ENCODE measurements at regions not wholly inside any gene's neighbourhood (a gene's known extent, or its start where the extent isn't known, plus 50 kb on each side); places are given as distances from the start of the nearest gene placed in this dataset.

DNA sequence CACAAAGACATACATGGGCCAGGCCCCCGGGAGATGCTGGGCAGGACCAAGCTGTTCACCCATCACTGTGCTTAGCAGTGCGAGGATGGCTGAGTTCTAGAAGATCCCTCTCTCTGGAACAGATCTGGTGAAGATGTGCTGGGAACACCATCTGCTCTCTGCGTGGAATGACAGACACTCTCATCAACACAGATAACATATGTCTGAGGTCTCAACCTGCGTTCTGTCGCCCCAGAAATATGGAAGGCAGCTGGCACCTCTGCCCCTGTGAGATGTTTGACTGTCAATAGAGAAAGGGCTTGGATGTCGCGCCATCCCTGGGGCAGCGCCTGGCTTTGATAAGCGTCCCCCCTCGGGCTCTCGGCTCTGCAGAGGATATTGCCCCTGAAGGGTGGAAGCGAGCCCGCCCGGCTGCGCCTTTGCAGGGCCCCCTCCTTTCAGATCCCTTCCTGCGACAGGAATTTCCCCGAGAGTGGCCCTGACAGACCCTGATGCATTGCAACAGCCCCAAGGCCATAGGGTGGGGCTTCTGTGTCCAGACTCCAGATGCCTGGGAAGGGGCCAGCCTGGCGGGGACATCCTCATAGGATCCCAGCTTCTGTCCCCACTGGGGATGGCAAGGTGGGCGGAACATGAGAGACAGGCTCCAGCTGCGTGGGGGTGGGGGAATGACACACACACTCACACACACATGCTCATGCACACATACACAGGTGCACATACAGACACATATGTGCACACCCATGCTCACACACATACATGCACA, 86.9 kb upstream of the ZNF469 start:
- no peak overlapping the region for H3K27ac ChIP-seq
- TF ChIP-seq, protein P1, sequence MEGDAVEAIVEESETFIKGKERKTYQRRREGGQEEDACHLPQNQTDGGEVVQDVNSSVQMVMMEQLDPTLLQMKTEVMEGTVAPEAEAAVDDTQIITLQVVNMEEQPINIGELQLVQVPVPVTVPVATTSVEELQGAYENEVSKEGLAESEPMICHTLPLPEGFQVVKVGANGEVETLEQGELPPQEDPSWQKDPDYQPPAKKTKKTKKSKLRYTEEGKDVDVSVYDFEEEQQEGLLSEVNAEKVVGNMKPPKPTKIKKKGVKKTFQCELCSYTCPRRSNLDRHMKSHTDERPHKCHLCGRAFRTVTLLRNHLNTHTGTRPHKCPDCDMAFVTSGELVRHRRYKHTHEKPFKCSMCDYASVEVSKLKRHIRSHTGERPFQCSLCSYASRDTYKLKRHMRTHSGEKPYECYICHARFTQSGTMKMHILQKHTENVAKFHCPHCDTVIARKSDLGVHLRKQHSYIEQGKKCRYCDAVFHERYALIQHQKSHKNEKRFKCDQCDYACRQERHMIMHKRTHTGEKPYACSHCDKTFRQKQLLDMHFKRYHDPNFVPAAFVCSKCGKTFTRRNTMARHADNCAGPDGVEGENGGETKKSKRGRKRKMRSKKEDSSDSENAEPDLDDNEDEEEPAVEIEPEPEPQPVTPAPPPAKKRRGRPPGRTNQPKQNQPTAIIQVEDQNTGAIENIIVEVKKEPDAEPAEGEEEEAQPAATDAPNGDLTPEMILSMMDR (conservative IDR thresholded peaks at IDR 0.05), result no peak

DNA sequence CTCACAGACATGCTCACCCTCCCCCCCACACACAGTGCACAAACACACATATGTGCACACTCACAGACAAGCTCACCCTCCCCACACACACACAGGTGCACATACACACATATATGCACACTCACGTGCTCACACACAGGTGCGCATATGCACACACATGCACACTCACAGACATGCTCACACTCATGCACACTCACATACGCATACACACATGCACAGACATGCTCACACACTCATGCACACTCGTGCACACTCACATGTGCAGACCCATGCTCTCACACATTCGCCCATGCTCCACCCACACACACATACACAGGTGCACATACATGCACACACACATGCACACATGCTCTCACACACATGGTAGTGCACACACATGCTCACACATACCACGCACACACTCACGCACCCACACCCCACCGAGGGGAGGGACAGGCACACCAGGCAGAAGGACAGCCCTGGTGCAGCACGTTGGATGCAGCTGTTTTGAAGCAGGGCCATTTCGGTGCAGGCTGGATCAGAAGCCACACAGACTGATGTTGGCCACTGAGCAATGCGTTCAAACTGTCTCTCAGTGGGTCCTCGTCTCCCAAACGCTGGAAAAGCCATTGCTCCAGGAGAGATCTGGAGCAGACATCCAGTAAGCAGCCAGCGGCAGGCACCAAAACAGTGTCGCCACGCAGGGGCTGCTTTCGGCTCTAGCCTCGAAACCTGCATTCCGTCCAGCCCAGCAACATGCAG, 86.2 kb upstream of the ZNF469 start:
- H3K27ac ChIP-seq, result no peak overlapping the region
- TF ChIP-seq, protein P1 (conservative IDR thresholded peaks at IDR 0.05), result no peak

DNA sequence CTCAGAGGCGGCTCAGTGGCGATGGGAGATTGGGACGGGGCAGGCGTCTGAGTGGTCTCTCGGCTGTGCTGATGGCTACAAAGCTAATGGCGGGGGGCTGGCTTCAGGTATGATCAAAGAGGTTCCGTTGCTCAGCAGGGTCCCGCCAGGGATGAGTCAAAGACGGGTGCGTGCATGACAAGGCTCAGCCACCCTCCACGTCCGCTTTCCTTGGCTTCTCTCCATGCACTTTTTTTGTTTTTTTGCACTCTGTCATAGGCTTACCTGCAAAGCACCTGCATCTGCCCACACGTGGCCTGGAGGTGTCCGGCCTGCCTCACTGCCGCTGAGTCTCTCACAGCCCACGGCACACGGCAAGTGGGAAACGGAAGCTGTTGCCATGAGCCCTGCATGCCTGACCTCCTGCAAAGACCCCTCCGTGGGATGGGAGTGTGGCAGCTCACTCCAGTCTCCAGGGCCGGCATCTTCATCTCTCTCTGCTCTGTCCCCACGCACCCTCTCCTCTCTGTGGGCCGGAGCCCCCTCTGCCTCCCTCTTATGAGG, 85.5 kb upstream of the ZNF469 start:
- H3K27ac ChIP-seq, result no peak overlapping the region
- TF ChIP-seq, protein P1 (conservative IDR thresholded peaks at IDR 0.05), result no peak

DNA sequence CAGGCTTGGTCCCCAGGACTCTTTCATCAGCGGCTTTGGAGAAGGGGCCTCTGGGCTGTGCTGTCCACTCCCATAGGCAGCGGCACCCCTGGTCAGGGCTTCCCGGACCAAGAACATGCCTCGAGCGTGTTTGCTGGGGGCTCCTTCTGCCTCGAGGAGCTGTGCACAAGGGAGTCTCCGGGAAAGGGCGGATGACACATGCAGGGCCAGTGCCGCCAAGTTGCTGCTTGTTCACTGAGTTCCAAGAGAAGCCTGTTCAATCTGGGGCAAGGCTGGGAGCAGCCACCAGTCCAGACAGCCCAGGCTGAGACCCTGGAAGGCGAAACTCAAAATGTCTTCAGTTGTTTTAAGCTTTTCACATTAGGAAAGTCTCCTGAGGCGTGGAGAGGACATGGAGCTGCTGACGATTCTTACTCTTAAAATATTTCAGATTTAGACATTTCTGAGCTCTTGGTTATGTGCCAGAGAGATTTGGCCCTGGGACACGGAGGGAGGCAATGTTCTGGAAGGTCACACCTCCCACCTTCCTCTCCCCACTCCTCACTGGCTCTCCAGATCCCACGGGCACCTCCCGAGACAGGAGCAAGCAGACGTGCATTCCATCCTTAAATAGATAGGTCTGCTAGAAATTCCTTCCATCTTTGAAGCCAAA, 84.5 kb upstream of the ZNF469 start:
- no peak overlapping the region for H3K27ac ChIP-seq
- TF ChIP-seq, protein P1 (conservative IDR thresholded peaks at IDR 0.05), result no peak

DNA sequence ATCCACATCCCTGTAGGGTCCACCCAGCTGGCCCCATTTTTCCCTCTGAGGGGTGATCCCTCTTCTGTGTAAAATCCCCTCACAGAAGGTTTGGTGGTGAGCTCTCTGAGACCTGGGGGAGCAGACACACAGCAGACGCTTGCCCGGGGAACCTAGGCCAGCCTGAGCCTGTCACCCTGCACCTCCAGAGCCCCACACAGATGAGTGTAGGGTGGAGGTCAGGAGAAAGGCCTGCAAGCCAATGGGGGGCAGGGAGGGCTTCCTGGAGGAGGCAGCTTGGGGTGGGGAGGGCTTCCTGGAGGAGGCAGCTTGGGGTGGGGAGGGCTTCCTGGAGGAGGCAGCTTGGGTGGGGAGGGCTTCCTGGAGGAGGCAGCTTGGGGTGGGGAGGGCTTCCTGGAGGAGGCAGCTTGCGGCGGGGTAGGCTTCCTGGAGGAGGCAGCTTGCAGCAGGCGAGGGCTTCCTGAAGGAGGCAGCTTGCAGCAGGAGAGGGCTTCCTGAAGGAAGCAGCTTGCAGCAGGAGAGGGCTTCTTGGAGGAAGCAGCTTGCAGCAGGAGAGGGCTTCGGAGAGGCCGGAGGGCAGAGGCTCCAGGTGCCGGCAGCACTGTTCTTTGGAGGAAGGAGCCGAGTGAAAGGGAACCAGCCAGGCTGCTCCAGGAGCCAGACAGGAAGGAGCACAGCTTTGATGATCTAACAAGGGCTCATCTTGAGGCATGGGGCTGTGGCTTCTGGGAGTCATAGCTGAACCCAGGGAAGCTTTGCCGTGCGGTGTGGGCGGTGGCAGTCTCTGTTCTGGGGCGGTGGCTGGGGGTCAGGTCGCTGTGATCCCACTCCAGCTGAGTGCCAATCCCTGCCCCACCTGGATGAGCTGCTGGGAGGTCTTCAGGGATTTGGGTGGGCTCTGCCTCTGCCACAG, 83.7 kb upstream of the ZNF469 start:
- TF ChIP-seq, protein P1 (conservative IDR thresholded peaks at IDR 0.05), result no peak
- no peak overlapping the region for H3K27ac ChIP-seq

DNA sequence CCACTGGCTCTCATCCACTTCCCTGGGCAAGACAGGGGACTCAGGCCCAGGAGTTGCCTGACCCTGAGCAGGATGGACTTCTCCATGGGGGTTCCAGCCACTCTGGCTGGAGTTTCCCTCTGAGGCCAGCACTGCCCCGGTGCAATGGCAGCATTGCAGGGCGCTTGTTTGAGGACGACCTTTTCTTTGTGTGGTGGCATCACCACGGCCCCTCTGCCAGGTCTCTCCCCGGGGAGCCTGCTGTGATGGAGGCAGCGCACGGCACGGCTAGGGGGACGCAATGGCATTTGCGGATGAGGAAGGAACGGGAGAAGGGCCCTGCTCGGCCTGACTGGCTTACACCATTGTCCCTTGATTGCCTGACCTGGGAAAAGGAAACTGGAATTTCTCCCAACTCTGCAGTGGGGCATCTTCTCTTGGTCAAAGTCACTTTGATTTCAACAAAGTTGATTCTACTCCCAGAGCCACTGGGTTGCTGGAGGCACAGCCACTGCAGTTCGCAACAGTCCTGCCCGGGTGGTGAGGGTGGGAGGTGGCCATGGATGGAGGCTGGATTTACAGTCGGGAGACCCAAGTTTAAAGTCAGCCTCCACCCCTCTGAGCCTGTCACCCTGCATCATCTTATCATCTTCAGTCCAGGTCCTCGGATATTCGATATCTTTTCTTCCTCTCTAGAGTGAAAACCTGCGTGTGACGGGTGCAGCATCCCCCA, 82.9 kb upstream of the ZNF469 start:
- TF ChIP-seq, protein P1 (conservative IDR thresholded peaks at IDR 0.05), result no peak
- H3K27ac ChIP-seq, result no peak overlapping the region

Data from VCaP (cell line).